Retinal pigment epithelial cell (primary cell): ENCODE measurements at regions not wholly inside any gene's neighbourhood (a gene's known extent, or its start where the extent isn't known, plus 50 kb on each side); places are given as distances from the start of the nearest gene placed in this dataset.
A peak's percentile ranks its signal among the peaks of the same experiment; 100 is the strongest.

Experiments used
- DNase-seq: peaks from one replicate; pipeline ENCODE4 v3.0.0-alpha.2; 2010; ENCODE audit warnings: low read depth
- H3K4me3 ChIP-seq: 2 replicates; pipeline ENCODE4 v1.5.1; 2011; ENCODE audit warnings: mild to moderate bottlenecking, low read length, control low read depth, moderate library complexity
- TF ChIP-seq, protein P1 (sequence below): conservative IDR thresholded peaks from 2 replicates; pipeline ENCODE4 v1.5.1; 2011; ENCODE audit warnings: low read depth, low read length, control low read depth, inconsistent platforms

DNA sequence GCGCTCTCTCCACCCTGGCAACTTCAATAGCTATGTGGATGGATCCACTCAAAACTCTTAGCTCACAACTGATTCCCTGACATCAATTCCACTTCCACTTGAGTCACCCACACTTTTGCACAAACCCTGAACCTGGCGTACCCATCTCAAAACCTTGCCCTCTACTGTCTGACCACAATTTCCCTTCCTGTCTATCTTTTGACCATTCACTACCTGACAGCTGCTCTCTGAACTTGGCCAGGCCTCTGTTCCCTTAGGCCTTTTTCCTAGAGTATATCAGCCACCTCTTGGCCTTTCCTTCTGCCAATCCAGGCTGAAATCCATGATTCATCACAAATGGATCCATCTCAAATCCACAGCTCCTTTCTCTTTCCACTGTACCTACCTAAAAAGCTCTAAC lies 106.0 kb downstream of the RPL27A start:
- H3K4me3 ChIP-seq, result no peak overlapping the region
- no peak for DNase-seq
- TF ChIP-seq, protein P1, sequence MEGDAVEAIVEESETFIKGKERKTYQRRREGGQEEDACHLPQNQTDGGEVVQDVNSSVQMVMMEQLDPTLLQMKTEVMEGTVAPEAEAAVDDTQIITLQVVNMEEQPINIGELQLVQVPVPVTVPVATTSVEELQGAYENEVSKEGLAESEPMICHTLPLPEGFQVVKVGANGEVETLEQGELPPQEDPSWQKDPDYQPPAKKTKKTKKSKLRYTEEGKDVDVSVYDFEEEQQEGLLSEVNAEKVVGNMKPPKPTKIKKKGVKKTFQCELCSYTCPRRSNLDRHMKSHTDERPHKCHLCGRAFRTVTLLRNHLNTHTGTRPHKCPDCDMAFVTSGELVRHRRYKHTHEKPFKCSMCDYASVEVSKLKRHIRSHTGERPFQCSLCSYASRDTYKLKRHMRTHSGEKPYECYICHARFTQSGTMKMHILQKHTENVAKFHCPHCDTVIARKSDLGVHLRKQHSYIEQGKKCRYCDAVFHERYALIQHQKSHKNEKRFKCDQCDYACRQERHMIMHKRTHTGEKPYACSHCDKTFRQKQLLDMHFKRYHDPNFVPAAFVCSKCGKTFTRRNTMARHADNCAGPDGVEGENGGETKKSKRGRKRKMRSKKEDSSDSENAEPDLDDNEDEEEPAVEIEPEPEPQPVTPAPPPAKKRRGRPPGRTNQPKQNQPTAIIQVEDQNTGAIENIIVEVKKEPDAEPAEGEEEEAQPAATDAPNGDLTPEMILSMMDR, result no peak

- DNase-seq, result no peak
- TF ChIP-seq, protein P1, result no peak
- no peak overlapping the region for H3K4me3 ChIP-seq
These were observed 107.3 kb downstream of the RPL27A start for GRCh38 chr11:8789864-8790263.

DNA sequence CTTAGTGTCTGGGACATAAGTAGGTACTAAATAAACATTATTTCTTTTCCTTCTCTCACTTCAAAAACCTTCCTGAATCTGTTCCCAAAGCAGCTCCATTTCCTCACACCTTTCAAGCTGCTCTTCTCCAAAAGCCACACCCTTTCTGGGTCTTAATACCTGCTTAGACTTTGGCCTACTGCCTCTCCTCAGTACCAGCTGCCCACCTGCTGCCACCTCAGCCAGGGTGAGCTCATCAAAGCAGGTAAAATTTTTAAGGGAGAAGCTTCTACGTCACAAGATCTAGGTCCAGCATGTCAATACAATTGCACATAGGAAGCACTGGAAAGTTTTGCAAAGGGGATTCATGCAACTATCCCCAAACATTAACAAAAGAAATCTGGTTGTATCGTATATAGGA lies 108.4 kb downstream of the RPL27A start:
- H3K4me3 ChIP-seq, result no peak overlapping the region
- TF ChIP-seq, protein P1, result no peak
- no peak for DNase-seq

DNA sequence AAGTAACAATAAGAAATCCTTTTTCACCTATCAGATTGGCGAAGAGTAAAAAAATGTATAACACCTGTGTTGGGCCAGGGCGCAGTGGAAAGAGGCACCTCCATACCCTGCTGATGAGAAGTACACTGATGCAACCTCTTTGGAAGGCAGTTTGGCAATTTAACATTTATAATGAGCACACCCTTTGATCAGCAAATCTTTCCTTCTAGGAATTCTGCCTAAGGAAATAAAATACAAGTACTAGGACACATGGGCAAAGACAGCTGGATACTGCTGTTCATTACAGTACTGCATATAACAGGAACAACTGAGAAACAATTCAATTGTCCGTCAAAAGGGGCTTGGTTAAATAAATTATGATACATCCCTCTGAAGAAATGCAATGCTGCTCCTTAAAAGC lies 110.1 kb downstream of the RPL27A start:
- DNase-seq, result no peak
- TF ChIP-seq, protein P1, result no peak
- H3K4me3 ChIP-seq, result no peak overlapping the region

GRCh38 chr11:8793114-8793777 lies 110.7 kb downstream of the RPL27A start:
- TF ChIP-seq, protein P1, result no peak
- H3K4me3 ChIP-seq, result no peak overlapping the region

DNA sequence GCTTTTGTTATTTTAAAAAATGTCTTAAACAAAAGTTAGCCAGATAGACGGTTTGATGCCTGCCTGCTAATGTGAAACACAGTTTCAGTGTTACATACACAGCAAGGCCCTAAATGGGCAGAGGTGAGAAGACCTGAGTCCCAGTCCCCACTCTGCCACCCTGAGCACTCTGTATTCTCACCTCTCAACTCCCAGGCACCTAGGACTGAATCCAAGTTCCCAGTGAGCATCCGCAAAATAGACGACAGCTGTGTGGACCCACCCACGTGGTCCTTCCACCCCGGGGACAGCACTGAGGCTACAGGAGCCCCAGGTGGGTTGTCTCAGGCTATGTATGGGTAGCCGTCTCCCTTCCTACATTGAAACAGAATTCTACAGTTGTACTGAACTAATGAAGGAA lies 111.5 kb downstream of the RPL27A start:
- TF ChIP-seq, protein P1, result no peak
- no peak overlapping the region for H3K4me3 ChIP-seq

More at GRCh38 chr11:8793114-8793777, 110.7 kb downstream of the RPL27A start:
- no peak for DNase-seq

DNA sequence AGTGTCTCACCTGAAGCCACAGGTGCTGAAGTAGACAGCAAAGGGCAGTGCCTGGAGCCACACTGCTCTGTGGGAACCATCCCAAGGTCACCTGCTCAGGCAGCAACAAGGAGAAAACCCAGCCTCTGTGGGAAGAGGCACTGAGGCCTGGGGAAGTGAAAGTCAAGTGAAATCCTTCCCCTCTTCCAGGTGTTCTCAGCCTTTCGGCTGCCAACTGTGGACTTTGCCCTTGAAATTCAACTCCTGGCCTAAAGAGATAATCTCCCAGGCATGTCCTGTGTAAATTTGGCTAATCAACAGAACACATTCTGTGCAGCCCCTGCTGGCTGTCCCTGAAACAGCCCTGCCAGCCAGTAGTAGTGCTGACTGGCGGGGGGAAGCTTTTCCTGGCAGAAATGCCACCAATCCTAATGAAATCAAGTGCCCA lies 112.1 kb downstream of the RPL27A start:
- H3K4me3 ChIP-seq, result no peak overlapping the region
- TF ChIP-seq, protein P1, result peak; percentile 62
- no peak for DNase-seq

More for the DNA sequence above, 111.5 kb downstream of the RPL27A start:
- DNase-seq, result no peak
